ENCODE measurements at regions not wholly inside any gene's neighbourhood (a gene's known extent, or its start where the extent isn't known, plus 50 kb on each side); places are given as distances from the start of the nearest gene placed in this dataset.

GRCh38 chr13:34803756-34804155, 138.3 kb upstream of the NBEA start:
- no peak overlapping the region for H3K4me2 ChIP-seq (ENCODE audit: low read depth, low read length, poor library complexity, severe bottlenecking)

DNA sequence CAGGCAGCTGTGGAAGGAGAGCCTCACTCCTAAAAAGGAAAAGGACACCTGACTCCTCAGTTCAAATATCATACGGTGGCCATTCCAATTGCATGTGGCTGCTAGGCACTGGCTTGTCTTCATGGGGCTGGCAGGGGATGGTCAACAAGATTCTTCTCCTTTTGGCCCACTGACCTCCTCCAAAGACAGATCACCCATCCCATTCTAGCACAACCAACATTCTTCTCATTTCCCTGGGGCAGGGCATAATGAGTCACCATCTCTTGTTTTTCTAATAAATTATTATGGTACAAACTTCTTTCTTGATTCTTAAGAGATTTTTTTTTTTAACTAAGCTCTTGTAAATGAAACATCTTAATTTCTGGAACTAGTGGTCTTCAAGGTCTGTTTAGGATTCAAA, 136.7 kb upstream of the NBEA start:
- no peaks in the 10 kb centered on the region; the same call in 1 of the 2 replicates for H3K9me2 ChIP-seq (replicated peaks; ENCODE audit: low read depth, low read length)
- H3K36me3 ChIP-seq (ENCODE audit: insufficient read depth, low read length) = no peaks in the 10 kb centered on the region
- H4K20me1 ChIP-seq (ENCODE audit: insufficient read depth, low read length, poor library complexity, severe bottlenecking) = no peaks in the 10 kb centered on the region
- H2AFZ ChIP-seq (ENCODE audit: low read length) = no peak overlapping the region
- no peaks in the 10 kb centered on the region for H3K27me3 ChIP-seq (ENCODE audit: insufficient read depth, low read length, poor library complexity, severe bottlenecking)
- H3K9ac ChIP-seq (ENCODE audit: low read depth, low read length, poor library complexity, severe bottlenecking) = no peak overlapping the region
- H3K4me2 ChIP-seq (ENCODE audit: low read depth, low read length, poor library complexity, severe bottlenecking) = no peak overlapping the region
- H3K79me2 ChIP-seq (ENCODE audit: insufficient read depth, low read length) = no peaks in the 10 kb centered on the region
- H3K4me3 ChIP-seq (ENCODE audit: low read length, poor library complexity, severe bottlenecking) = no peak overlapping the region
- no peaks in the 10 kb centered on the region for H3K4me1 ChIP-seq (ENCODE audit: insufficient read depth, low read length, poor library complexity, severe bottlenecking)
- no peak for TF ChIP-seq EZH2phosphoT487 (IDR thresholded peaks at IDR 0.05; ENCODE audit: borderline replicate concordance)
- TF ChIP-seq, protein P1, sequence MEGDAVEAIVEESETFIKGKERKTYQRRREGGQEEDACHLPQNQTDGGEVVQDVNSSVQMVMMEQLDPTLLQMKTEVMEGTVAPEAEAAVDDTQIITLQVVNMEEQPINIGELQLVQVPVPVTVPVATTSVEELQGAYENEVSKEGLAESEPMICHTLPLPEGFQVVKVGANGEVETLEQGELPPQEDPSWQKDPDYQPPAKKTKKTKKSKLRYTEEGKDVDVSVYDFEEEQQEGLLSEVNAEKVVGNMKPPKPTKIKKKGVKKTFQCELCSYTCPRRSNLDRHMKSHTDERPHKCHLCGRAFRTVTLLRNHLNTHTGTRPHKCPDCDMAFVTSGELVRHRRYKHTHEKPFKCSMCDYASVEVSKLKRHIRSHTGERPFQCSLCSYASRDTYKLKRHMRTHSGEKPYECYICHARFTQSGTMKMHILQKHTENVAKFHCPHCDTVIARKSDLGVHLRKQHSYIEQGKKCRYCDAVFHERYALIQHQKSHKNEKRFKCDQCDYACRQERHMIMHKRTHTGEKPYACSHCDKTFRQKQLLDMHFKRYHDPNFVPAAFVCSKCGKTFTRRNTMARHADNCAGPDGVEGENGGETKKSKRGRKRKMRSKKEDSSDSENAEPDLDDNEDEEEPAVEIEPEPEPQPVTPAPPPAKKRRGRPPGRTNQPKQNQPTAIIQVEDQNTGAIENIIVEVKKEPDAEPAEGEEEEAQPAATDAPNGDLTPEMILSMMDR (conservative IDR thresholded peaks at IDR 0.05; ENCODE audit: low read length) = no peak
- H3K9me3 ChIP-seq (ENCODE audit: insufficient read depth, low read depth, low read length) = no peaks in the 10 kb centered on the region
- no peaks in the 10 kb centered on the region for H3F3A ChIP-seq (ENCODE audit: low read depth)

More at GRCh38 chr13:34803756-34804155, 138.3 kb upstream of the NBEA start:
- H4K20me1 ChIP-seq (ENCODE audit: insufficient read depth, low read length, poor library complexity, severe bottlenecking) = no peaks in the 10 kb centered on the region
- no peak overlapping the region for H3K4me3 ChIP-seq (ENCODE audit: low read length, poor library complexity, severe bottlenecking)
- no peak overlapping the region for H2AFZ ChIP-seq (ENCODE audit: low read length)
- no peaks in the 10 kb centered on the region for H3K27me3 ChIP-seq (ENCODE audit: insufficient read depth, low read length, poor library complexity, severe bottlenecking)
- no peaks in the 10 kb centered on the region; the same call in 1 of the 2 replicates for H3K9me2 ChIP-seq (replicated peaks; ENCODE audit: low read depth, low read length)
- no peaks in the 10 kb centered on the region for H3K4me1 ChIP-seq (ENCODE audit: insufficient read depth, low read length, poor library complexity, severe bottlenecking)
- no peaks in the 10 kb centered on the region for H3F3A ChIP-seq (ENCODE audit: low read depth)
- no peaks in the 10 kb centered on the region for H3K36me3 ChIP-seq (ENCODE audit: insufficient read depth, low read length)
- TF ChIP-seq, protein P1 (conservative IDR thresholded peaks at IDR 0.05; ENCODE audit: low read length) = no peak
- no peak for TF ChIP-seq EZH2phosphoT487 (IDR thresholded peaks at IDR 0.05; ENCODE audit: borderline replicate concordance)
- no peaks in the 10 kb centered on the region for H3K79me2 ChIP-seq (ENCODE audit: insufficient read depth, low read length)
- no peaks in the 10 kb centered on the region for H3K9me3 ChIP-seq (ENCODE audit: insufficient read depth, low read depth, low read length)
- no peak overlapping the region for H3K9ac ChIP-seq (ENCODE audit: low read depth, low read length, poor library complexity, severe bottlenecking)

- Histone ChIP-seq H4K20me1 (ENCODE audit: insufficient read depth, low read length, poor library complexity, severe bottlenecking) (no peaks in the 10 kb centered on the region), H3K4me1 (ENCODE audit: insufficient read depth, low read length, poor library complexity, severe bottlenecking) (no peaks in the 10 kb centered on the region), H2AFZ (ENCODE audit: low read length) (no peak overlapping the region), H3K79me2 (ENCODE audit: insufficient read depth, low read length) (no peaks in the 10 kb centered on the region), H3K27me3 (ENCODE audit: insufficient read depth, low read length, poor library complexity, severe bottlenecking) (no peaks in the 10 kb centered on the region), H3K9me3 (ENCODE audit: insufficient read depth, low read depth, low read length) (peaks cover 3% of the 10 kb centered on the region; the same call in 1 of the 2 replicates), H3K9ac (ENCODE audit: low read depth, low read length, poor library complexity, severe bottlenecking) (no peak overlapping the region), H3F3A (ENCODE audit: low read depth) (no peaks in the 10 kb centered on the region), H3K9me2 (replicated peaks; ENCODE audit: low read depth, low read length) (no peaks in the 10 kb centered on the region; the same call in 1 of the 2 replicates), H3K4me2 (ENCODE audit: low read depth, low read length, poor library complexity, severe bottlenecking) (no peak overlapping the region), H3K4me3 (ENCODE audit: low read length, poor library complexity, severe bottlenecking) (no peak overlapping the region), H3K36me3 (ENCODE audit: insufficient read depth, low read length) (no peaks in the 10 kb centered on the region)
- TF ChIP-seq EZH2phosphoT487 (IDR thresholded peaks at IDR 0.05; ENCODE audit: borderline replicate concordance) = no peak
- TF ChIP-seq, protein P1 (conservative IDR thresholded peaks at IDR 0.05; ENCODE audit: low read length) = no peak
Observed at GRCh38 chr13:34808649-34809048, 133.4 kb upstream of the NBEA start.
